BJ (cell line): ENCODE measurements at regions not wholly inside any gene's neighbourhood (a gene's known extent, or its start where the extent isn't known, plus 50 kb on each side); places are given as distances from the start of the nearest gene placed in this dataset.
A peak's percentile ranks its signal among the peaks of the same experiment; 100 is the strongest.

ENCODE experiments used
- CTCF ChIA-PET: fragments of 350-600 bp; formaldehyde crosslinking; extraction: SDS; loops from one replicate; lab custom pipeline; 2021; ENCODE audit warnings: antibody characterized with exemption, inconsistent platforms; lab: Yijun Ruan, JAX
- POLR2A ChIA-PET: fragments of 300-600 bp; sonication (Branson Sonifier 250); formaldehyde crosslinking; extraction: SDS; loops from one replicate; lab custom pipeline; 2021; ENCODE audit warnings: antibody characterized with exemption; lab: Charles Lee
- DNase-seq: peaks from one replicate; pipeline ENCODE4 v3.0.0-alpha.2; 2011; ENCODE audit warnings: low read depth
- H3K27me3 ChIP-seq: 2 replicates; pipeline ENCODE4 v1.6.0; 2011; ENCODE audit warnings: low read length; ENCODE audit not compliant: control insufficient read depth, insufficient read depth
- H3K36me3 ChIP-seq: 2 replicates; pipeline ENCODE4 v1.5.1; 2011; ENCODE audit warnings: low read length; ENCODE audit not compliant: control insufficient read depth, insufficient read depth
- H3K4me3 ChIP-seq: 2 replicates; pipeline ENCODE4 v1.5.1; 2011; ENCODE audit warnings: low read depth, mild to moderate bottlenecking, control low read depth, low read length
- TF ChIP-seq, protein P1 (sequence below): IDR thresholded peaks from 2 replicates; pipeline ENCODE4 v1.5.1; 2011; ENCODE audit warnings: low read depth, mild to moderate bottlenecking, control low read depth, inconsistent platforms, low read length, moderate library complexity; ENCODE audit not compliant: insufficient read depth

DNA sequence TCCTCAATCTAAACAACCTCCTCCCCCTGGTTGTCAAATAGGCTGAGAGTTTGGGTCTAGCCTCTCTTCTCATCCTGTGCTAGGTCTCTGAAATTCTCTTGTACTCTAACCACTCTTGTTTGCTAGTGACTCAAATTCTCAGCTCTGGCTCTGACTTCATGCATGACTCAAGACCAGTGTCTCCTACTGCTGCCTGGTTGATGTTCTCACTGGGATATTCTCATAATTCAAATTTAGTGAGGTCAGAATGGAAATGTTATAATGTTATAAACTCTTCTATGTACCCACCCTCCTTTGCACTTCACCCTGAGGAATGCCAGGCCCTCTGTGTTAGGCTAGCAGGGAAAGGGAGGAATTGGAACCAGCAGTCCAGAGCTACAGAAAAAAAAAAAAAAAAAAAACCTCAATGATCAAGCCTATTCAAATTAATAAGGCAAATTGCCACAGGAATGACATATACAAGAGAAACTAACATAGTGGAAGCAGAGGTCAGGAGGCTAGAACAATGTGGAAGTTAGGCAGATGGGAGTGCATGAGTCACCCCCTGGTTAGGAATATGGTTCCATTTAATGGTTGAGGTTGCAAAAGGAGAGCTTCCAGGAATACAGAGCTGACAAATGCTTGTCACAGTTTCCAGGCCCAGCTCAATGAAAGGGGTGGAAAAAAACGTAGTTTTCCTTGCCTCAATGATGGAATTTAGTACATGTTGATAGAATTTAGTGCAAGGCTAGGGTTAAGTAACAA, 459.5 kb downstream of the RMST start:
- ChIA-PET POLR2A (interaction anchor here (0.6 kb wide), 1 partner anchor 17 kb away, joined by 4 read pairs; no protein-coding TSS in a partner anchor), CTCF (no interaction called here)
- no peaks in the 10 kb centered on the region for H3K36me3 ChIP-seq
- H3K27me3 ChIP-seq, result no peaks in the 10 kb centered on the region; the same call in 1 of the 2 replicates
- peak; percentile 29 for DNase-seq
- TF ChIP-seq, protein P1, sequence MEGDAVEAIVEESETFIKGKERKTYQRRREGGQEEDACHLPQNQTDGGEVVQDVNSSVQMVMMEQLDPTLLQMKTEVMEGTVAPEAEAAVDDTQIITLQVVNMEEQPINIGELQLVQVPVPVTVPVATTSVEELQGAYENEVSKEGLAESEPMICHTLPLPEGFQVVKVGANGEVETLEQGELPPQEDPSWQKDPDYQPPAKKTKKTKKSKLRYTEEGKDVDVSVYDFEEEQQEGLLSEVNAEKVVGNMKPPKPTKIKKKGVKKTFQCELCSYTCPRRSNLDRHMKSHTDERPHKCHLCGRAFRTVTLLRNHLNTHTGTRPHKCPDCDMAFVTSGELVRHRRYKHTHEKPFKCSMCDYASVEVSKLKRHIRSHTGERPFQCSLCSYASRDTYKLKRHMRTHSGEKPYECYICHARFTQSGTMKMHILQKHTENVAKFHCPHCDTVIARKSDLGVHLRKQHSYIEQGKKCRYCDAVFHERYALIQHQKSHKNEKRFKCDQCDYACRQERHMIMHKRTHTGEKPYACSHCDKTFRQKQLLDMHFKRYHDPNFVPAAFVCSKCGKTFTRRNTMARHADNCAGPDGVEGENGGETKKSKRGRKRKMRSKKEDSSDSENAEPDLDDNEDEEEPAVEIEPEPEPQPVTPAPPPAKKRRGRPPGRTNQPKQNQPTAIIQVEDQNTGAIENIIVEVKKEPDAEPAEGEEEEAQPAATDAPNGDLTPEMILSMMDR, result no peak
- H3K4me3 ChIP-seq, result no peak overlapping the region

DNA sequence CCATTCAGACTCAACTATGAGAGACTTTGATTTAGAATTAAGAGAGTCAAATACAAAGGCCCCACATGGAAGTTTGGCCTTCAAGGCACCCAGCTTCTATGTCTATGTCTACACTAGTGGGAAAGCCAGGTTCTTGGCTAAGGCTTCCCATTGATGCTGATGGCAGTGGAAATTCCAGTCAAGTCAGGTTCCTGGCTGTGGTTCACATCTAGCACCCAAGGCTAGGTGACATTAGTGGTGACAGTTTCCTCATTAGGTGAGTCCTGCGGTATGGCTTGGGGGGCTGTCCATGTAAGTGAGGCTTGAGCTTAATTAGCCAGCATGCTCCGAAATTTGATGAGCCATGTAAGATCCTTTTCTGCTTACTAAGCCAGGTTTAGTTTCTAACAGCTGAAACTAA, 460.9 kb downstream of the RMST start:
- no peaks in the 10 kb centered on the region for H3K36me3 ChIP-seq
- POLR2A ChIA-PET, result no interaction called here
- CTCF ChIA-PET, result no interaction called here

DNA sequence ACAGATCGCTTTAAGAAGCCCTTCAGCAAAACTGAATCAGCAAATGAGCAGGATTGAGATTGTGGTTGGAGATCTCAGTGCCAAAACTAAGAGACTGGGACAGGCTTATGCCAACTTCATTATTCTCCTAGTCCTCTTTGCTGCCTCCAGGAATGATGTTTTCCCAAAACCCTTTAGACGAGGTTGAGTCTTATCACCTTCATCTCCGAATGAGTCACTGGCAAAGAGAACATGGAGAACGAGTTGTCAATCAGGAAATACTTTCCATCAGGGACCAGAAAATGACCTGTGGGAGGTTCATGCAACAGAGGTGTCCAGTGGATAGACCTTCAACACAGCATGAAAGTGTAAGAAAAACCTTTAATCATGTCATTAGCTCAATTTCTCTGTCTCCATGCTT, 461.5 kb downstream of the RMST start:
- ChIA-PET POLR2A (no interaction called here), CTCF (no interaction called here)
- TF ChIP-seq, protein P1, result no peak
- Histone ChIP-seq H3K4me3 (no peak overlapping the region), H3K27me3 (no peaks in the 10 kb centered on the region; the same call in 1 of the 2 replicates), H3K36me3 (no peaks in the 10 kb centered on the region)
- DNase-seq, result no peak

More for the DNA sequence above, 460.9 kb downstream of the RMST start:
- TF ChIP-seq, protein P1, result no peak
- no peak for DNase-seq
- no peaks in the 10 kb centered on the region; the same call in 1 of the 2 replicates for H3K27me3 ChIP-seq
- no peak overlapping the region for H3K4me3 ChIP-seq

DNA sequence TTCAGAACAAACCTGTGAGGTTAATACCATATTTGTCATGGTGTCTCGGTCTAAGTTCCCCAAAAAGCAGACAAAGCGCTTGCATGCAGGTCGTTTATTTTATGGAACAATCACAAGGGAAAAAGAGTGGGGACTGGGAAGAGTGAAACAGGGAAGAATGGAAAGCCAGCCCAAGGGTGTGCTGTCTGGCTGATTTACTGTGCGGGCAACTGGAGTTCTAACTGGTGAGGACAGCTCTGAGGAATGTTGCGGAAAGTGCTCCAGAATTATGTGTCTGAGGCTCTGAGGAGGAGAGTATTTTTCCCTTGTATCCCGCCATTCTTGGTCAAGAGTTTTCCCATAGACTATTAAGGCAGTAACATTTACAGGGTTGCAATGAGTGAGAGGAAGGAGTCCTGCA, 465.4 kb downstream of the RMST start:
- Histone ChIP-seq H3K36me3 (no peaks in the 10 kb centered on the region), H3K27me3 (no peaks in the 10 kb centered on the region; the same call in 1 of the 2 replicates), H3K4me3 (no peak overlapping the region)
- POLR2A ChIA-PET, result no interaction called here
- DNase-seq, result no peak
- CTCF ChIA-PET, result no interaction called here
- TF ChIP-seq, protein P1, result no peak

DNA sequence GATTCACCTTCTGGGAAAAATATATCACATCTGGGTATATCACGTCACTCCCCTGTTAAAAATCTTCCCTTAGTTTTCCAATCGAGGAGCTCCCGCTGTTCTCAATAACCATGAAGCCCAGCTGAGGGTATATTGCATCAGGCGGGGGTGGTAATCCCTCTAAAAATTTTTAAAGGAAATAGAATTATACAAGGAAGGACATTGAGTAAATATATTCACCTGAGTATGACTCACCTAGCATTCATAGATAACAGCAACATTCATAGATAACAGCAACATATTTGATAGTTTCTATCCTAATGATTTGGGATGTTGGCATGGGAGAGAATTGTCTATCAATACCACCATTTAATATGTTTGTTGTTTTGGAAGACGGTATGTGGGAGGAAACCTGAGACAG, 473.6 kb downstream of the RMST start:
- CTCF ChIA-PET, result no interaction called here
- TF ChIP-seq, protein P1, result no peak
- Histone ChIP-seq H3K27me3 (no peaks in the 10 kb centered on the region), H3K36me3 (no peaks in the 10 kb centered on the region), H3K4me3 (no peak overlapping the region)
- DNase-seq, result no peak
- POLR2A ChIA-PET, result no interaction called here
